ENCODE measurements at regions not wholly inside any gene's neighbourhood (a gene's known extent, or its start where the extent isn't known, plus 50 kb on each side); places are given as distances from the start of the nearest gene placed in this dataset.

DNA sequence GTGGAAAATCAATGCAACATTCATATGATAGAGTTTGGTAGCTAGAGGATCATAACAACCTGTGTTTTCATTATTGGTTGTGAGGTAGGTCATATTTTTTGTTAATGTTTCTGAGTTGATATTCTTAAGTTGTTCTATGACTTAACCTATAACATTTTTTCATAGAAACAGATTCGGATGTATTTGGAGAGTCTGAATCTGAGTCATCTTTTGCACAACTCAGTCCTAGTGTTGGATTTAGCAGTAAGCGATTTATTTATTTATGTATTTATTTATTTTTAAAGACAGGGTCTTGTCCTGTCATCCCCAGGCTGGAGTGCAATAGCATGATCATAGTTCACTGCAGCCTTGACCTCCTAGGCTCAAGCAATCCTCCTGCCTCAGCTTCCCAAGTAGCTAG, 292.8 kb upstream of the ZNF717 start:
- no peak for FAIRE-seq

DNA sequence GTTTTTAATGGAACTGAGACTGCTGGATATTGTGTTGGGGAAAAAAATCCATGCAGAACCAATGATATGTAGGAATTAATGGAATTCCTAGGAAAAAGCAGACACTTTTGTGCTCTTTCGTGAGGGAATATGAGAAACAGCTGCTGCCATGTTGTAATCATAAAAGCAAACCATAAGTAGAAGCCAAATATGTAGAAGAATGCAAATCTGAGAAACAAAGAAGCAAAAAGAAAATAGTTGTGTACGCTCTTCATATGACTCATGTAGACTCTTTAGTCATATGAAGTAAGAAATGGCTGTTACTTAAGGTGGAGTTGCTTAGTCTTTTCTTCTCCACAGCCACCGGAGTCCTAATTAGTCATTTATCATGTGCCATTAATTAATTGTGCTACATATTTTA, 298.6 kb upstream of the ZNF717 start:
- no peak for FAIRE-seq

DNA sequence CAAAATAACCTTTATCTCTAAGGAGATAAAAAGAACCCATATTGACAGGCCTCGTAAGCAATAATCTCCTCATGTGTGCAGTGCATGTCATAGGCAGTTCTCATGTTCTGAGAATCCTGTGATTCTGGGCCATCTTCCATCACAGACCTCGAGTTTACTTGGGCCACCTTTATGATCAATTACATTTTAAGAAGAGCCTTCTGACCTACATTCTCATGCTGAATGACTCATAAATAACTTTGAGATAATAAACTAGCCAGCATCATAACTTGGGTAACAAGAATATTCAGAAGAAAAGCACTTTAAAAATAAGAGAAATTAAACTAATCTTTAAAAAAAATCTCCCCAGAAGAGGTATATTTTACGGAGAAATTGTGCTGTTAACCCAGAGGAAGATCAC, 310.7 kb upstream of the ZNF717 start:
- FAIRE-seq: no peak

GRCh38 chr3:76096836-76097588, 311.7 kb upstream of the ZNF717 start:
- FAIRE-seq: no peak

- no peak for FAIRE-seq
Observed at GRCh38 chr3:76097589-76097969, 312.2 kb upstream of the ZNF717 start.

DNA sequence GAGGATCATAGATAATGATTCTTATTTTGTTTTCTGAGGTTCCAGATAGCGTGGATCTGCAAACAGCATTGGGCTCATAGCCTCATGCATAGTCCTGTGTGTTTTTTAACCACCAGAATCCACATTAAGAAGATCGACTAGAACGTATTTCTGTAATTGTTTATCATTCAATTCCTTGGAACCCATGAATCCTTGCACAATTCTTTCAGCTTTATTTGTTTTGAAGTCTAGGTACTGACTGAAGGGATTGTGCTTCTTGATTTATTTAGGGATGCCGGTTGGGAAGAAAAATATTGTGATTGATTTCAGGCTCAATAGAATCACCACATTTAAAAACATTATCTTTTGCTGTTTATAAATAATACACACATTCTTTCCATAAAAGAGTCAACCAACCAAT, 314.6 kb upstream of the ZNF717 start:
- no peak for FAIRE-seq

- no peak for FAIRE-seq
Observed at GRCh38 chr3:76107935-76108570, 322.7 kb upstream of the ZNF717 start.

DNA sequence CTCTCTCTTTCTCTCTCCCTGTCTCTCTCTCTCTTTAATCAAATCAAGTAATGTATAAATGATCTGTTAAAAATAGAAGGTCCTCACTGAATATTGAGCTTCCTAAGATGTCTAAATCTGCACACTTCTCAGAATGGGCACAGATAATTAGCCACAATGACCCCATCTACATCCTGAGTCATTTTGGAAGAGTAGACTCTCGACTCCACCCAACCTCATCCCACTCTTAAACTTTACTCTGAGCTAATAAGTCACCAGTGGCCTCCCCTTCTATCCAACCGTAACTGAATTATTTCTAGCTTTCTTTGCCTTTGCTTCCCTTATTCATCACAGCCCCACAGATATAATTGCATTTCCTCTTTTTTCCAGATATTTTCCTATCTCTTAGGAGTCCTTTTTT, 326.5 kb upstream of the ZNF717 start:
- FAIRE-seq: no peak

GRCh38 chr3:76122007-76122406, 336.7 kb upstream of the ZNF717 start:
- no peak for FAIRE-seq

DNA sequence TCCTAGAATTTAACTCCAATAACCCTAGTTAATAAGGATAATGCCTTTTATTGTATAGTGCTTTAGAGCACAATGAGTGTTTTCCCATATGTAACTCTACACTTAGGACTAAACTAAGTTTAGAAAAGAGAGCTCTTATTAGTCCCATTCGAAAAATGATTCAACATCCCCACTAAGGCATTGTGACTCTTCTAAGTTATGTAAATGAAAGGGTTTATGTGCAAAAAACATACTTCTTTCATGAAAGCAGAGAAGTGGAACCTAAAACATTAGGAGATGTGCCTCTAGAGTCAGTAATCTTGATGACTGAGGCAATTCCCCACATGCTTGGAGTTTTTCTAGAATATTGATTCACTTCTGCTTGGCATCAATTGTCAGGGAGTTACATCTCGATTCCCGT, 344.1 kb upstream of the ZNF717 start:
- no peak for FAIRE-seq

DNA sequence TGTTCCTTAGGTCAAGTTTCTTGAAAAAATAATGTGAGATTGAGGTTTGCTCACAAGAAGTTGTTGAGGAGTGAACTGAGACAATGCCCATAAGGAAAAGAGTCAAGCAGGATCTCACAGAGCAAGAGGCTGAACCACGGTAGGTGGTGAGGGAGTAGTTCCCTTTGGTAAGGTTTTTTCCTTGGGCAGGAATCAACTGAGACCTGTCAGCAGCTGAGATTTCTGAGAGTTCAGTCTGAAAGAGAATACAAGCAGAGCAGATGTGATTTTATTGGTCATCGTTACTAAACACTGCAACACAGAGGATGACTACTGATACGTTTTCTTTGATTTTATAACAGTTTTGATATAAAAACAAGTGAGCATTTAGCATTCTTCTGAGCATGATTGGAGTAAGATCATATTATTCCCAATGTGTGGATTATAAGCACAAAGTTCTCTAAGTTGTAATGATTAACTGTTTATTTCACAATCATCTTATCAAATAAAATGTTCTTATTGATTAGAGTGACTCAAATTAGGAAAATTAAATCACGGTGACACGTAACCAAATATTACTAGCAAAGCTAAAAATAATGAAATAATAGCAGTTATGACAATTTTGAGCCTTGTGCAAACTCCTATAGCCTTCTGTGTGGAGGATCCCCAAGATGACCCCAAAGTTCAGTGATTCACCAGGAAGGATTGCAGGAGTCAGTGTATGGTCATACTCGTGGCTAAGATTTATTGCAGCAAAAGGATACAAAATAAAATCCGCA, 346.2 kb upstream of the ZNF717 start:
- FAIRE-seq: no peak

DNA sequence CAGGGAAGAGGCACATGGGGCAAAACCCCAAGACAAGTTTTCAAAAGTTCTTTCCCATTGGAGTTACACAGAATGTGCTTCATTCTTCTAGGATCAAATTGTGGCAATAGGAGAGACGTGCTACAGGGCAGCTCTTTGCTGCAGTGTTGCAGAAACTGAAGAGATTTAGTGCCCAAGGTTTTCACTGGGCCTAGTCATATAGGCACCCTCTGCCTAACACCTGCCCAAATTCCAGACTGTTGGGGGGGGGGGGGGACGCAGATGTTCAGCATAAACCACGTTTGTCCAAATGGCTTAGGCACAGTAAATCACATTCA, 346.8 kb upstream of the ZNF717 start:
- FAIRE-seq: no peak

- FAIRE-seq: no peak
Observed at GRCh38 chr3:76134166-76134565, 348.8 kb upstream of the ZNF717 start.

DNA sequence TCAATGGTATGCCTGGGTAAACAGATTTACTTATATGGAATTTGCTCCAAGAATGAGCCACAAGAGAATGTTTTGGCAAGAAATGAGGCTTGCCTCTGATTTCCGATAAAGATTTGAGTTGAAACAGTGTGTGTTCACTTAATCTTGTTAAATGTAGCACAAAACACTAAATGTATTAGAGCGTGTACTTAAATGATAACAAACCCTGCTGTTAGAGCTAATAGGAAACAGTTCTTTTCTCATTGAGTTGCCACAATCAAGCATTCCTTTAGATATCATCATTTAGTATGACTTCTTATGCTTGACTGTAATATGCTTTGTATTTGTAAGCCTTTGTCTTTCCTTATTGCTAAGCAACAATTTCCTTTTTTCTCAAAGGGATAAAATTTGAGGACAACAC, 353.6 kb upstream of the ZNF717 start:
- no peak for FAIRE-seq

GRCh38 chr3:76147846-76148245, 362.5 kb upstream of the ZNF717 start:
- FAIRE-seq: no peak

DNA sequence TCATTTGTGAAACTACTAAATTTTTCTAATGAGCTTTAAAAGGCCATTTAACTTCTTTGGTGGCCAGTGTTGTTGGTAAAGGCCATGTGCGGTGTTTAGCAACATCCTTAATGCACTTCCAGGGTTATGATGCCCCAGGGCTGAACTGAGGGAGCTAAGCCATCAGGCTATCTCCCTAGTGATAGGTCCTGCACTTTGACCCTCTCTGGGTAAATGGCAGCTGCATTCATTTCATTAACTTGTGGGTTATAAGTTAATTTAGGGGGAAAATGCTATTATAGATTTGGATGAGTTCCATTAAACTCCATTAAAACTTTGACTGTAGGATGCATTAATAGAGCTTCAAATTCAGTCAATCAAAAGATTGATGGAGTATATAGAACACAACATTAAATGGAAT, 366.7 kb upstream of the ZNF717 start:
- no peak for FAIRE-seq

- no peak for FAIRE-seq
Observed at GRCh38 chr3:76161856-76162255, 376.5 kb upstream of the ZNF717 start.

- no peak for FAIRE-seq
Observed at GRCh38 chr3:76171647-76172046, 386.3 kb upstream of the ZNF717 start.

- FAIRE-seq: no peak
Observed at GRCh38 chr3:76177610-76178009, 392.3 kb upstream of the ZNF717 start.

GRCh38 chr3:76178412-76178811, 393.1 kb upstream of the ZNF717 start:
- no peak for FAIRE-seq

DNA sequence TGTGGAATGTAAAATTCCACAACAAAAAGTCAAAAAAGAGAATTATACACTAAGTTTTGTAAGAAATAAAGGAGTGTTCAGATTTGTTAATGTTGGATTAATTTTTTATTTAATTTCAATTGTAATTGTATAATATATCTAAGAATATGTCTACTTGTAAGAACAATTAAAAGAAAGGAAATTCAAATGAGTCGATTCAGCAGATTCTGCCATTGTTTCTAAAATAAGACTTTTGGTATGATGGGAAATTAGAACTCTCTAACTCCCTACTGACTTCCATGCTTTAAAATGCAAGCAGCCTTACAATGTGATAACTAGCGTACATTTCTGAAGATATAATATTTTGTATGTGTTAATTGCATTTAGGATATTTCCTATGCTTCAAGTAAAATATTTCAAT, 395.9 kb upstream of the ZNF717 start:
- FAIRE-seq: no peak

DNA sequence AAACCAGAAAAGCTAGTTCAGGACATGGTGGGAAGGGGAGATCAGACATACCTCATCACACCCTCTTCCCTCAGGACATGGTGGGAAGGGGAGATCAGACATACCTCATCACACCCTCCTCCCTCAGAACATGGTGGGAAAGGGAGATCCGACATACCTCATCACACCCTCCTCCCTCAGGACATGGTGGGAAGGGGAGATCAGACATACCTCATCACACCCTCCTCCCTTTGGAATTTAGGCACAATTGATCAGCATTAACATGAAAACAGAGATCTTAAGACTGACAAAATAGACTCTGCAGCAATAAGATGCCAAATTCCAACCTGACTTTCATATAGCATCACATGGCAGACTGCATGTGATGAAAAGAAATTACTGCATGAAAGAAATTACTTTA, 412.7 kb upstream of the ZNF717 start:
- no peak for FAIRE-seq

DNA sequence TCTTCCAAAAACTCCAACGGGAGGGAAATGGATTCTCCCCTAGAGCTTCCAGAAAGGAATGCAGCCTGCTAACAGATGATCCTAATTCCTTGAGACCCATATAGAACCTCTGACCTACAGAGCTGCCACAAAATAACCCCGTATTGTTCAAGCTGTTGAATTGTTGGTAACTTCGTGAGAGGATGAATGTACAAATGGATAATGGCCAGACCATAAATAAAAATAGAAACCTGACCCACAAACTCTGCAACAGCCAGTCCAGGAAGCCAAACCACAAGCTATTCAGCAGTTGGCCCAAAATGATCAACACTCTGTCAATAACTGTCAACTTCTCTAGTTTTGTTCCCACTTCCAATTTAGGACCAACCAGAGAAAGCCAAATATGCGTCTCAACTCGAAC, 414.0 kb upstream of the ZNF717 start:
- FAIRE-seq: no peak

DNA sequence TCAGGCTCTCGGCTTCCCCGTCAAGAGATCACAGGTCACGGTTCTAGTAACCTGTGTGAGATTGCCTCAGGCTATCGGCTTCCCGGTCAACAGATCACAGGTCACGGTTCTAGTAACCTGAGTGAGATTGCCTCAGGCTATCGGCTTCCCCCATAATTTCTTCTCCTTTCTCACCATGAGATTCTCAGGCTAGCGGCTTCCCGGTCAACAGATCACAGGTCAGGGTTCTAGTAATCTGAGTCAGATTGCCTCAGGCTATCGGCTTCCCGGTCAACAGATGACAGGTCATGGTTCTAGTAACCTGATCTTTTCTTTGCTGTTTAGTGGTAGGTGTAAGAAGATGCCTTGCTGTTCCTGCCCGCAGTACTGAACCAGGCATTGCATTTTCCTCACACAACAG, 418.2 kb upstream of the ZNF717 start:
- FAIRE-seq: no peak

Measured in colon (tissue), 2 donors.